NCI-H187 treated with DMSO at 0.1 percent for 48 hours (cell line): ENCODE measurements at regions not wholly inside any gene's neighbourhood (a gene's known extent, or its start where the extent isn't known, plus 50 kb on each side); places are given as distances from the start of the nearest gene placed in this dataset.

Source experiments
- DNase-seq: peaks from one replicate; lab custom pipeline; 2025; lab: John Stamatoyannopoulos, UW

DNA sequence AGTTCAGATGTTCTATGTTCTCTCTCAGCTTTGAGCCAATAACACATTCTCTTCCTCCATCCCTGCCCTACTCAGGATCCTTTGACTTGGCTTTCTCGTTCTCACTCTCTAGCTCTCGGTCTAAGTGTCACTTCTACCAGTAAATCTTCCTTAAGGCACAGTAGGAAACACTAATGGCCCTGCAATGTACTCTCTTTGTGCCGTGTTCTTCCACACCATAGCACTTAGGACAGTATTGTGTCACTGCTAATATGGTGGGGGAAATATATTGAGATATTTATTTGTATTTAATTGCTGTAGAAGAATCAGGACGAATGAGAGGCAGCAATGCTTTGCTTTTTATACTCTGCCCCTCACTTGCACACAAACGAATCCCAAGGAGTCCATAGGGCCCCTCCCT lies 493.1 kb downstream of the SHISA9 start:
- no peak for DNase-seq

DNA sequence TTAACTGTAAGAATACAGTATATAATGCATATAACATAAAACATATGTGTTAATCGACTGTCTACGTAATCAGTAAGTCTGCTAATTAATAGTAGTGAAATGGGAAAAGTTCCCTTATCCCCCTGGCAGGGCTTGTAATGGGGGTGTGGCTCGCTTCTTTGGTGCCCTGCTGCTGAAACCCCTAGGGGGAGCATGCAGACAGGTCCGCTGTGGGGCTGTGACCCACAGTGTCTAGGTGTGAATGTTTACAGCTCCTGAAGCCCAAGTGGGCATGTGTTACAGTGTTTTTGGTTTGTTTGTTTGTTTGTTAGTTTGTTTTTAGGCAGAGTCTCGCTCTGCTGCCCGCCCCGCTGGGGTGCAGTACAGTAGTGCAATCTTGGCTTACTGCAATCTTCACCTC lies 495.7 kb downstream of the SHISA9 start:
- DNase-seq = no peak

DNA sequence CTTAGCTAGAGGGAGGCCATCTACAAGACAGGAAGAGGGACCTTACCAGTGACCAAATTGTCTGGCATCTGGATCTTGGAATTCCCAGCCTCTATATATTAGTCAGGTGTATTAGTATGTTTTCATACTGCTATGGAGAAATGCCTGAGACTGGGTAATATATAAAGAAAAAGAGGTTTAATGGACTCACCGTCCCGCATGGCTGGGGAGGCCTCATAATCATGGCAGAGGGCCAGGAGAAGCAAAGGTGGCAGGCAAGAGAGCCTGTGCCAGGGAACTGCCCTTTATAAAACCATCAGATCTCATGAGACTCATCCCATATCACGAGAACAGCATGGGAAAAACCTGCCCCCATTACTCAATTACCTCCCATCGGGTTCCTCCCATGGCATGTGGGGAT lies 500.2 kb downstream of the SHISA9 start:
- no peak for DNase-seq

DNA sequence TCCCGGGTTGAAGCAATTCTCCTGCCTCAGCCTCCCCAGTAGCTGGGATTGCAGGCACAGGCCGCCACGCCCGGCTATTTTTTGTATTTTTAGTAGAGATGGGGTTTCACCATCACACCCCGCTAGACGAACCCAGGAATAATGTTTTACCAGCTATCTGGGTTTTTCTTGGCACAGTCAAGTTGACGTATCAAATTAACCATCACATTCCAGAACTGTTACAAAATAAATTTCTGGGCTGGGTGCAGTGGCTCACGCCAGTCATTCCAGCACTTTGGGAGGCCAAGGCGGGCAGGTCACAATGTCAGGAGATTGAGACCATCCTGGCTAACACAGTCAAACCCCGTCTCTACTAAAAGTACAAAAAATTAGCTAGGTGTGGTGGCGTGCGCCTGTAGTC lies 501.2 kb downstream of the SHISA9 start:
- no peak for DNase-seq

DNA sequence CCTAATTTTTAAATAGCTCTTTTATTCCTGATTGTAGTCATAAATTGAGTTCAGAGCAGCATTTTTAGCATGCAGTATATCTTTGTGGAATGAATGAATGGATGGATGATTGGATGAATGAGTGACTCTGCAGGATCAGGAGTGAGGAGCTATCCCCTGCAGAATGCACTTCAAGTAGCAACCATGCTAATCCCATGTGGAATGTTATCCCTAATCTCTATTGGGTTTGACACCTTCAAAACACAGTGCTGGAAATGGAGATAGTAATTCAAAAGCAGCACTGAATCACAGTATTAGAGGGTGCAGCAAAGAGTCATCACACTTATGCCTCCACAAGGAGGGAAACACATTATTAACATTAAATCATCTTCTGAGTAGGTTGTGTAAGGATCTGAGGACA lies 501.9 kb downstream of the SHISA9 start:
- DNase-seq = no peak

DNA sequence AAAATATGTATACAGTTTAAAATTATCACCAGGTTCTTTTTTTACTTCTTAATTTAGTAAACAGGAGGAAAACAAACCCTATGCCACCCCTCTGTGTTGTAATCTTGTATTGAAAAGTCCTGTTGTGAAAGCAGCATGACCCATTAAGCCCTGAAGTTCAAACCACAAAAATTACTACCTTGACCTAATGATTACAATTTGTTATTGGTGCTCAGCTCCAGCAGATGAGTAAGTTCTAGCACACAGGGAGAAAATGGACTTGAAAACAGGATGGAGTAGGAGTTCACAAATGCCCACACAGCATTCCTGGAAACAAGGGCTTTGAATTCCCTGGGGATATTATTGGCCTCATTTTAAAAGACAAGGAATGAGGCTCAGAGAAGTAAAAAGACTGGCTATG lies 505.8 kb upstream of the ERCC4 start:
- no peak for DNase-seq

DNA sequence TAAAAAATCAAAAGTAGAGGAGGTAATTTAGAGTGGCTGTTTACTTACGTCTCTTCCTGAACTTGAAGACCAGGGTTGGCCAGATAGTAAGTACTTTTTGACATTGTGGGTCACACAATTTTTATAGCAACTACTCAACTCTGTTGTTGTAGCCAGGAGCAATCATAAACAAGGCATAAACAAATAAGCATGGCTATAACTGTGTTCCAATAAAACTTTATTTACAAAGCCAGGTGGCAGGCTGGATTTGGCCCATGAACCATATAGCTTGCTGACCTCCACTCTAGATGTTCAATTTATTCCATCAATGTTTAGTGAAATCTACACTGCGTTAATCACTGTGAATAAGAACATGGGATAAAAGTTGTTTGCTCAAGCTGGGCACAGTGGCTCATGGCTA lies 500.4 kb upstream of the ERCC4 start:
- DNase-seq = no peak

DNA sequence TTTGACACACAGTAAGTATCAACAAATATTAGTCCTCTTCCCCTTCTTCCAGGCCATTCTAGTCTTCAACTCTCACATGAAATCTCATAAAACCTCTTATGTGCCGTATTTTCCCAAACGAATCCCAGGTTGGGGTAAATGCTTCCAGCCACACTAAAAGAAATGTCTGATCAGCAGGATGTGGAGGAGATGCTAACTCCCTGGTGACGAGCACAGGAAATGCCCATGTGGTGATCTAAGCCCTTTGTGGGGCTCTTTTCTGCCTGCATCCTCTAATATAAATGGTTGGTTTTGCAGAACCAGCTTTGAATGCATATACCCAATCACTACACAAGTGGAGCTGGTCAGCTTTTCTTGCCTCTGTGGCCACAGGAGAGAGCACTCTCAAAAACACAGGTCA lies 498.2 kb upstream of the ERCC4 start:
- no peak for DNase-seq

DNA sequence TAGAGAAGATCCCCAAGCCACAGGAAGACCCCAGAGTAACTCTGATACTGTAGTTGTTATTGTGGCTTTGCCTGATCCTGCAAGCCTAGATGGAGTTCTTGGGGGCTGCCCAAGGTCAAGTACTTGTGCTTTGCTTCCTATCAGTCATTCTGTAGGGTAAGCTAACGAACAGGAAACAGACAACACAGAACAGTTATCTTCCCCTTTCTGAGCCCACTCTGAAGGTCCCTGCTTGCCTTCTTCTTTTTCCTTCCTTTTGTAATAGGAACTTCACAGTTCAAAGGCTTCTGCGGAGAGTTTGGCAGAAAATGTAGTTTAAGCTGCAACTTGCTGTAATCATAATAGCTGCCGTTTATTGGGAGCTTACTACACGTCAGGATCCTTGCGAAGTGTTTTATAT lies 494.1 kb upstream of the ERCC4 start:
- DNase-seq = no peak

DNA sequence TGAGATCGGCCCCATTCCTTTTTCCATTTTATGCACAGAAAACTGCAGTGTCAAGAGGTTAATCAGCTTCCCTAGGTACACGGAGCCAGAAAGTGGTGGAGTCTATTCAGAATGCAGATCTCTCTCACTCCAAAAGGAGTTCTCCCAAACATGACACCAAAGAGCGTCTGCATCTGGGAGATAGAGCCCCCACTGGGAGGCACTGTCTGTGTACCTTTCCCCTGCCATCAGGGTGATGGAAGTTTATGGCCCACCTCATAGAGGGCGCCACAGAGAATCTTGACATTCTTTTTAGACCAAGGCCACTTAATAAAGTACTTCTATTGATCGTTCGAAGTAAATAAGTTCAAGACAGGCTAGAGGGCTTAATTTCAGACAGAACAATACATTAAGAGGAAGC lies 493.7 kb upstream of the ERCC4 start:
- DNase-seq = no peak

DNA sequence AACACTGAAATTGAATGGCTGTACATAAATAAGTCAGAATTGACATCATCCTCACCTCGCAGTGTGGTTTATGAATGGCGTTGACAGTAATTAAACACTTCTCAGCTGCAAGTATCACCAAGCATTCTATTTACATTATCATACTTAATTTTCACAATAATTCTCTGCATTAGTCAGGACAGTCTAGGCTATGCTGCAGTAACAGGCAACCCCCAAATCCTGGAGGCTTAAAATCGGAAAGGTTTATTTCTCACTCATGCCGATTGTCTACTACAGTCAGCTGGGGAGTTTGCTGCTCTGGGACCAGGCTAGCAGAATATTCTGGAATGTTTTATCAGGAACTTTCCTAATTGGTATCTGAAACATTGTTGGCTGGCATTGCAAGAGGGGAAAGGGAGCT lies 493.2 kb upstream of the ERCC4 start:
- DNase-seq = no peak

DNA sequence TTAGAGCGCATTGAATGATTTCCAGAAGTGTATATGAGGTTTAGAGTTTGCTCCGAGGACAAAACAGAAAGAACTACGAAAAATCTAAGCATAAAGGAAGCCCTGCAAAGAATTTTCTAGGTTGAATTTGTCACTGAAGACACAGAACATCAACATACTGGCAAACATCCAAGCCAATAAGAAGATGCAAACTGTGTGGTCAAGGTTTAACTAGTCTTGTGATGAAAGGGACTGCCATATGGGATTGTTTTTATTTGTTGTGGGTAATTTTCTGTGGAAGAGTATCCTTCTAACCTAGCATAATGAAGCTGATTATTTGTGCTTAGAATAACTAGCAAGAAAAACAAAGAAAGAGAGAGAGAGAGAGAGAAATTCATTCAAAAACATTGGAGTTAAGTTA lies 492.0 kb upstream of the ERCC4 start:
- no peak for DNase-seq

DNA sequence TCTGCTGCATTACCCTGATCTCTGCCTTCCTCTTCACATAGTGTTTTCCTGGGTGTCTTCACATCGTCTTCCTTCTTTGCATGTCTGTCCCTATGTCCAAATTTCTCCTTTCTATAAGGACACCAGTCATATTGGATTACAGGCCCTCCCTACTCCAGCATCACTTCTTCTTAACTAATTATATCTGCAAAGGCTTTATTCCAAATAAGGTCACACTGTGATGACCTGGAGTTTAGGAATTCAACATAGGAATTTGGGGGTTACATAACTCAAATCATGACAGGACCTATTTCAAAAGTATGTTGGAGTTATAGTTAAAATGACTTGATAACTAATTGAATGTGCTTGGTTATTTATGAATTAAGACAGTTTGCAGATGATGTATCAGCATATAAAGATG lies 490.5 kb upstream of the ERCC4 start:
- DNase-seq = no peak

DNA sequence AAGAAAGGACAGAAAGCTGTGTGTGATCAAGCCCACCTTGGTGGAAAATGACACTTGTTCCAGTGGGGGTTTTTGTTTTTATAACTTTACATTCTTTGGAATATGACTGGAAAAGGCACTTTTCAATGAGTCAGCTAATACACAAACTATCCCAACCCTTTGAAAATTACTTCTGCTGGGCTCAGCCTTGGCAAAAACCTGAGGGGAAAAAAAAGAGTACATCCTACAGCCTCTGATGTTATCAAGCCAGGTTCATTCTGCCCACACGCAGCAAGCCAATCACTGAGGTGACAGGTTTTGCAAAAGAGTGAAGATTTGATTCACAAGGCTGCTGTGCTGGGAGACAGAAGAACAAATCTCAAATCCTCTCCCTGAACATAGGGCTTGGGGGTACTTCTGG lies 484.5 kb upstream of the ERCC4 start:
- no peak for DNase-seq

DNA sequence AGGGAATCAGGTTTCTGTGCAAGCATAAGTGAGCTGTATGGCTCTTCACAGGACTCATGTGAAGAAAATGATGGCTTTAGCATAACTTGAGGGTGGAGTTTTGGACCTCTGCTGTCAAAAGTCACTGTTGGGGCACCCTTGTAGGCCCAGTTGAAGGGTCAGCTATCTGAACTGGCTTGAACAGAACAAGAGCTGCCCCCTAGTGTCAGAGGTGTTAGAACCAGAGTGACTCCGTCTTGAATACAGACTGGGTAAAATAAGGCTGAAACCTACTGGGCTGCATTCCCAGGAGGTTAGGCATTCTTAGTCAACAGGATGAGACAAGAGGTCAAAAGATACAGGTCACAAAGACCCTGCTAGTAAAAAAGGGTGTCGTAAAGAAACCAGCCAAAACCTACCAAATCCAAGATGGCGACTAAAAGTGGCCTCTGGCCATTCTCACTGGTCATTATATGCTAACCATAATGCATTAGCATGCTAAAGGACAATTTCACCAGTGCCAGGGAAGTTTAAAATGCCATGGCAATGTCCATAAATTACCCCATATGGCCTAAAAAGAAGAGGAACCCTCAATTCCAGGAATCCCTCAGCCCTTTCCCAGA lies 484.0 kb upstream of the ERCC4 start:
- no peak for DNase-seq

DNA sequence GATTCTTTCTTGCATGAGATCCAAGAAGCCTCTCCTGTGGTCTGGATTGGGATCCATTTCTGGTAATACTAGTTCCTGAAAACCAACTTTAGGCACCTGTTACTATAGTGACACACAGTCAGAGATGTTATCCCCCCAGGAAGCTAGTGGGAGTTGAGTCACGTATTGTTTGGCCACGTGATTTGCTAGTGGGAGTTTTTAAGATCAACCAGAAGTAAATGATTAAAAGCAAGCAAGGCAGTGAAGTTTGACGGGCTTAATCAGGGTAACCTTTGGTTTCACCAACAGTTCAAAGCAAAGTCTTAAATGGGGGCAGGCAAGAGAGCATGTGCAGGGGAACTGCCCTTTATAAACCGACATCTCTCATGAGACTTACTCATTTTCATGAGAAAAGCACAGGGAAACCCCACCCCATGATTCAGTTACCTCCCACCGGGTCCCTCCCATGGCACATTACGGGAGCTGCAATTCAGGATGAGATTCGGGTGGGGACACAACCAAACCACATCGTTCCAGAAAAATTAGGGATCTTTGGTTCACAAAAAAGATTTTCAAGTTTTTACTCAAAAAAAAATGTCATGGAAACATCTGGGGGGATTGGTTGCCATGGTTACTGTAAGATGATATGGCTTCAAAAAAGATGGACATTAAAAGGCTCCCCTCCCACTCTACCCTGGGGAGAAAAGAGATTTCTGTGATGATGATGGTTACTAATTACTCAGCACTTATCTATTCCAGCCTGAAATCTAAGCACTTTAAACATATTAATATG lies 483.1 kb upstream of the ERCC4 start:
- no peak for DNase-seq

DNA sequence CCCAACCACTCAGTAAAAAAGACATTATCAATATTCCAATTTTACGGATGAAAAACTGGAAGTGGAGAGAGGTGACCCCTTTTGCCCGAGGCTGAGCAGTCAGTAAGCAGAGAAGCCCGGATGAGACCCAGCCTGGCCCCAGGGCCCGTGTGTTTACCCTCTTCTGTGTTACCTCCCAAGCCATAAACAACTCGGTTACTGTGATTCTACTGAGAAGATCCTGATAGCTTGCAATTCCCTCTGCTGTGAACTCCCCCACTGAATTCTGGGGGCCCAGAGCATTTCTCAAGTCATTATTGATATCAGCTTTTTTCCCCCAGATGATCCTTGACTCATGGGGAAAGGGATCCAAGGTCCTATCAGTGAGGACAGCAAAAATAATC lies 482.6 kb upstream of the ERCC4 start:
- DNase-seq = no peak

DNA sequence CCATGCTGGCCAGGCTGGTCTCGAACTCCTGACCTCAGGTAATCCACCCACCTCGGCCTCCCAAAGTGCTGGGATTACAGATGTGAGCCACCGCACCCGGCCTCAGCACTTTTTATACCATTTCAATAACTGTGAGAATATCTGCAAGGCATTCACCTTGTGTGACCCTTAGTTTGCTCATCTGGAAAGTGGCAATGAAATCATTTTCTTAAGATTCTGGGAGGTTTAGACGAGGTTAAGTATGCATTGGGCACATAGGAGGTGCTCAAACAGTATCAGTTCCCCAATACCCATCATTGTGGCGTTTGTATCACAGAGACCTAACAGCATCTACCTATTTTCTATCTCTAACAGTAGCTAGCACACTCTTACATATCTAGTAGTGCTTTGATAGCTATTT lies 481.9 kb upstream of the ERCC4 start:
- DNase-seq = no peak

DNA sequence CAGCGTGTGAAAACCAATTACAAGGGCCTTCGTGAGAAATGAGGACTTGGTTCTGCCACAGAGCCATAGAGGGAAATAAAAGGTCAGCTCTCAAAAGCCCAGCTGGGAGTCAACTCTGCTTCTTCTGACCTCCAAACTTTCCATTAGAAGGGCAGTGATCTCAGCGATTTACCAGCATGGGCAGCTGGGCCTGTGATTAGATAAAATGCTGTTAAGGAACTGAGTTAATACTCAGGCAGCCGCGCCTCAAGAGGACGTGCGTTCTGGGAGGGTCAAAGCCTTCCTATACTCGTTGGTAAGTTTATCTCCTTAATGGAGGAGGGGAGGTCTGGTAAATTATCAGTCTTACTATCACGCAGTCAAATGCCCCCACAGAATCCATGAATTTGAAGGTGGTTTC lies 480.2 kb upstream of the ERCC4 start:
- DNase-seq = no peak

DNA sequence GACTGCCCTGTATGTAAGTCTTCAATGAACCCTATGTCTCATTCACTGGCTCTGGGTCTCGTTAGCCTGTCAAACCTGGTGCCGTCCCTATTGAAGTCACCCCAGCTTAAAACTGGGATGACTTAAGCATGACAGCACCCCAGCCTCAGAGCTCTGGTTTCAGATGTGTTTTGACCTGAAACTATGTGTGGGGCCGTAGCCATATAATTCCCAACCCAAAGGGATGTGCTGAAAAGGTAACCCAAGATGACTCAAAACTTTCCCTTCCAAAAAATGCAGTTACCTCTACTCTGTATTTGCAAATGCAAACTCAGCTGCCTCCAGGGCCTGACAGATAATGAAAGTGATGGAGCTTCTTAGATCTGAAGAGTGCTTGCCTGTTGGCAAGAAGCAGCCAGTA lies 478.3 kb upstream of the ERCC4 start:
- DNase-seq = no peak

DNA sequence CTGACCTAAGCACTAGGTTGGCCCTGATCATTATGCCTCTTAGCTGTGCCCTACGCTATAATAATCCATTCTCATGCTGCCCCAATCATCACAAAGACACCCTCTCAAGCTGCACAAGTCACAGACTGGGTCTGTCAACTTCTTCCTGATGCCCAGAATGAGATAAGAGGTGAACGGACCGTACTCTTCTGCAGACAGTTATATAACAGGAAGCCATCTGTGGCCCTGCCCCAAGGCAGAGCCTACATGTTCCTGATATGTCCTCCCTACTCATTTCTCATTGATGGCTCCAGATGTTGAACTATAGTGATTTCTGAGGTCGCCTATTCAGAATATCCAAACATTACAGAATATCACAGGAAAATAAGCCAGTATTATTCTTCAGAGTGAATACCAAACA lies 471.6 kb upstream of the ERCC4 start:
- DNase-seq = no peak

DNA sequence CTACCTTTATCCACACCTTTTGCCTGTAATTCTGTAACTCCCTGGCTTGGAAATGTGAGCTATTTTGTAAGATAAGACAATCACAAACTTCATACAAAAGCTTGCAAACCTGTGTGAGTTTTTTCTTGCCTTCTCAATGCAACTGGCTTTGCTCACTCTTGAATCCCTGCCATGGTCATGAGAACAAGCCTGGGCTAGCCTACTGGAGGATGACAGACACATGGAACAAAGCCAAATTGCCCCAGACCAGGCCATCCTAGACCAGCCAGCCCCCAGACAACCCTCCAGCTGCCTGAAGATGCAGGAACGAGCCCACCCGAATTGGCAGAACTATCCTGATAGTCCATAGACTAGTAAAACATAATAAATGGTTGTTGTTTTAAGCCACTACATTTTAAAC lies 466.6 kb upstream of the ERCC4 start:
- no peak for DNase-seq

DNA sequence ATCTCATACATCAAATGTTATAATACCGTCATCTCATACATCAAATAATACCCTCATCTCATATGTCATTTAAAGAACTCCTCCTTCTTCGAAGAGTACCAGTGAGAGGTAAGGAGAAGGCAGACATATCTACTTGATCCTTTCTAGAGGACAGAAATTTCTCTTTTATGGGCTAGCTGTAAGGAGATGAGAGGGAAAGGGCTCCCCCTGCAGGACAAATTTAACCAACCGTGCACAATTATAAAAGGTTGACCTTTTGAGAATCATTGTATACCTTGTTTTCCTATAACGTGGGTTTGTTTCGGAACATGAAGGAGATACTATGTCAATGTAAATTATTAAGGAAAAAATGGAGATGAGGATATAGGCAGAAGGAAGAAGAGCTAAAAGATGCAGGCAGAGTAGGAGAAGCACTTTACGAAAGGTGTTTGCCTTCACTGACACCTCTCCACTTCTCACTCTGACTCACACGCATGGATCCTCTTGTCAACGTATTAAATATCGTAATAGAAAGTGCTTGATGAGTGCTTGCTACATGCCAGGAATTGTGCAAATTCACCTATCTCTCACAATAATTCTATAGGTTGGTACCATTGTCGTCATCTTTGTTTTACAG lies 465.9 kb upstream of the ERCC4 start:
- DNase-seq = no peak

DNA sequence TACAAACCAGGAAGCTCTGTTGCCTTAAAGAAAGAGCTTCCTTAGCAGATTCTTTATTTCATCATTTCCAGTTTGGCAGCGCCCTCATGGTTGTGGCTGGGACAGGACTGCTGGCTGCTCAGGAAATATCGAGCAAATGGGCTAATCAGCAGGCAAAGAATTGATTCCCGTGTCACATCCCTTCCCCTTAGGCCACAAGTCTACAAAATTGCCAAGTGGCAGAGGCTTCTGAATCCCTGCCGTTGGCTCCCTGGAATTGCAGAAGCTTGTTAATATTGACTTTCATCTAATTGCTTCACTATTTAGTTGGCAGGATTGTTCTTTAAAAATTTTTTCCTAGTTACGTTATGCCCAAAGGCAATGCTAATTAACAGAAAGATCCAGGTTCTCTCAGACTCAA lies 456.3 kb upstream of the ERCC4 start:
- DNase-seq = no peak
